GM19239 (cell line): ENCODE measurements at regions not wholly inside any gene's neighbourhood (a gene's known extent, or its start where the extent isn't known, plus 50 kb on each side); places are given as distances from the start of the nearest gene placed in this dataset.

Source experiments
- DNase-seq: peaks from one replicate; pipeline ENCODE4 v3.0.0; 2011; ENCODE audit warnings: low spot score; ENCODE audit not compliant: insufficient read length
- FAIRE-seq: peaks from 2 replicates; lab custom pipeline; 2011; peaks lifted over from hg19 to GRCh38; lab: Jason Lieb, UNC

- DNase-seq (no peak), FAIRE-seq (no peak)
These were observed 51.5 kb downstream of the IRAG1 start for GRCh38 chr11:10641912-10642697.

- DNase-seq (no peak), FAIRE-seq (peak; percentile 73)
These were observed 52.2 kb downstream of the IRAG1 start for GRCh38 chr11:10641177-10641911.

DNA sequence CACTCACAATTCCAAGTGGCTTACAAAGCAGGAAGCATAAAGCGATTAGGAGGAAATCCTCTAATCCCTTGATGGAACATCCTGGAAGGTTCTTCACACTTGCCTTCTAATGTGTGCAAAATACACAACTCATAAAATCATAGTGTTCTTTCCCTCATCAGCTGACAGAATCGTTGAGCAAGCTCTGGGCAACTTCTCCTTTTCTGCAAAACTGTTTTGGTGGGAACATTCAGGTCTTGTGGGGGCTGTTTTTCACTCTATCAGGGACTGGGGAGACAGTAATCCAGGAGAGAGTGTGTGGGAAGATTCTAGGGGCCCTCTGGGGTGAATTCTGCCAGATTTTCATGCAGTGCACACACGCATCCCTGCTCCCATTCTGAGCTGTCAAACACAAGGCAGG lies 53.2 kb downstream of the IRAG1 start:
- DNase-seq (no peak), FAIRE-seq (no peak)

DNA sequence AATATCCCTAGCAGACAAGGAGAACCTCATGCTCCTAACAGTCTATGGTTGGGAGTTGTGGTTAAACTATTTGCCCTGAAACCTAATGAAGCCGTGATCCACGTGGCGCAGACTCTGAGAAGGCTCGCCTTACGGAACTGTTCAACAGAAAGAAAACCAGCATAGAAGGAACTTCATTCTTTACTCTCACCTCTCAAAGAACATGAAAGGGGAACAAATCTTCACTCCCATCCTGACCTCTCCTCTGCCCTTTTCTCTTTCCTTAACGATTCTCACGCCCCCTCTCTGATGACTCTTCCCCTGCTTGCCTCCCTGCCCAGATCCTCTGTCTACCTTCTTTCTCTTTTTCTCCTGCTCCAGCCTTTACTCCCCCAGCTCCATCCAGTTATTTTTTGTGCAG lies 54.2 kb downstream of the IRAG1 start:
- no peak for DNase-seq
- peak; percentile 26 for FAIRE-seq

DNA sequence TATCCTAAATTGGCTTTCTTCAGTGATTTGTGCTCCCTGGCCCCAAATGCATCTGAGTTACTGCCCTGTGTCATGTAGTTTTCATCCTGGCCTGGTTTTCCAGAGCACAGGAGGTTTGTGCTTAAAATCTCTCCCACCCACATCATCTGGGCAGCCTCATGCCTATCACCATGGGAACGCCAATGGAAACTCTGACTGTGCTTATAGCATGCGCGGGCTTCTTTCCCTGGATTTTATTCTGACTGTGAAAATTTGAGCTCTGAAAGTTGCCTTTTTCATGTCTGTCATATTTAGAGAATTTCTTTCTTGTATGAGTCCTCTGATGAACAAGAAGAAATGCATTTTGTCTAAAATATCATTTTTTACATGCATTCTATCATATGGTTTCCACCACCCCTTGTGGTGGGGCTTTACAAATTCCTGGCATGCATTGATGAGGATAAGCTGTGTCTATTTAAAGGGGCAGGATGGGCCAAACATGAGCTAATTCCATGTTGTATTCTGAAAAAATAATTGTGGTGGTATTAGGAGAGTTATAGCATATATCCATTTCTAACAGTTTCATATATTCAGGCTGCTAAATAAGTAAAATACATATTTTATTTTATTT lies 55.1 kb downstream of the IRAG1 start:
- FAIRE-seq = no peak
- no peak for DNase-seq

GRCh38 chr11:10637731-10638151 lies 55.8 kb downstream of the IRAG1 start:
- FAIRE-seq (no peak), DNase-seq (no peak)

DNA sequence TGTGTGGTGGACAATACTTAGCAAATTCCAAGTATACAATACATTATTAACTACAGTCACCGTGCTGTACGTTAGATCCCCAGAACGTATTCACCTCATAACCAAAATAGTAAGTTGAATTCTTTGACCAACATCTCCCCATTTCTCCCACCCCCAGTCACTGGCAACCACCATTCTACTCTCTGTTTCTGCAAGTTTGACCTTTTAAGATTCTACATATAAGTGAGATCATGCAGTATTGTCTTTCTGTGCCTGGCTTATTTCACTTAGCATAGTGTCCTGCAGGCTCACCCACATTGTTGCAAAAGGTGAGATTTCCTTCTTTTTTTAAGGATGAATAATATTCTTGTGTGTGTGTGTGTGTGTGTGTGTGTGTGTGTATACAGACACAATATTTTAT lies 59.1 kb downstream of the IRAG1 start:
- DNase-seq (no peak), FAIRE-seq (no peak)

- DNase-seq = no peak
- FAIRE-seq = no peak
These were observed 60.3 kb downstream of the IRAG1 start for GRCh38 chr11:10633261-10633660.

- no peak for FAIRE-seq
- no peak for DNase-seq
These were observed 61.1 kb downstream of the IRAG1 start for GRCh38 chr11:10632483-10632882.

DNA sequence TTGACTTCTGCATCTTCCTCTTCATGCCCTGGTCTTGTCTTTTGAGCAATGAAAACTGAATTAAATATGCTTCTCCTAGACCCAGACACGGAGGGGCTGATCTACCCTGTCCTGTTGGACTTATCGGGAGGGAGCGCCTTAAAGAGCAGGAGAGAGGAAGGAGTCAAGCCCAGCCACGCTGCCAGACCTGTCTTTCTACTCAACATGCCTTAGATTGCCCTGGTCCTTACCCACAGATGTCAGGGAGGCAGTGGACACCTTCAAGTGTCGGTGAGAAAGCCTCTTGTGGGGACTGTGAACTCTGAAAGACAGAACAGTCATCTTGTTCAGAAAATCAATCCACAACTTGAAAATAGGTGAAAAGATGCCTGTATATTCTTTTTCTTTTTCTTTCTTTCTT lies 61.8 kb downstream of the IRAG1 start:
- no peak for FAIRE-seq
- no peak for DNase-seq

GRCh38 chr11:10629411-10630002 lies 61.0 kb upstream of the LYVE1 start:
- FAIRE-seq (no peak), DNase-seq (no peak)

DNA sequence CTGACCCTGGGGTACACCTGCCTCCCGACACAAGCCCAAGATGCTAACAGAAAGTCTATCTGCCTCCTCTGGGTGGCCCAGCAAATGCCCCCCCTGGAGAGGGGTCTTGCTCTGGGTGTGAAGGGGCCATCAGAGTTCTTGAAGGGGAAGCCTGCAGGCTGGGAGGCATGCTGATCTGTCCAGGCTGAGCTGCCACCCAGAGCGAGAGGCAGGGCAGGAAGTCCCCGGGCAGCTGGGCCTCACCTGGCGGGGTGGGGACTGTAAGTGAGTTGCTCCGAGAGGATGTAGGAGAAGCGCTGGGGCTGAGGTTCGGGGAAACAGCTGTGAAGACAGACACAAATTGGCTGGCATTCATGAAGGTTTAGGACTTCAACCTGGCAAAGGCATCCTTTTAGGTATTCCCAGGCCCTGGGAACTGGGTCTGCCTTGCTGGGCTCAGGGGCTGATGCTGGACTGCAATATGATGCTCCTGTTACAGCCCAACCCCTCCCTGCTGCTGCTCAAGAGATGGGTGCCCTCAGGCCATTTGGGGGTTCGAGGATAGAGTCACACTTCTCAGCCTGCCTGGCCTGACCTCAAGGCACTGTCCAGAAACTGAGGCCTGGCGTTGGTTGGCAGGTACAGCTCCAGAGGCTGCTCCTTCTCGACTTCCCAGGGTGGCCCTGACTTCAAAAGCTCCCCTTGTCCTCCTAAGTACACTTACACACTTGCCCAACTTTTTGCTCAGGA lies 60.2 kb upstream of the LYVE1 start:
- FAIRE-seq (no peak), DNase-seq (no peak)

DNA sequence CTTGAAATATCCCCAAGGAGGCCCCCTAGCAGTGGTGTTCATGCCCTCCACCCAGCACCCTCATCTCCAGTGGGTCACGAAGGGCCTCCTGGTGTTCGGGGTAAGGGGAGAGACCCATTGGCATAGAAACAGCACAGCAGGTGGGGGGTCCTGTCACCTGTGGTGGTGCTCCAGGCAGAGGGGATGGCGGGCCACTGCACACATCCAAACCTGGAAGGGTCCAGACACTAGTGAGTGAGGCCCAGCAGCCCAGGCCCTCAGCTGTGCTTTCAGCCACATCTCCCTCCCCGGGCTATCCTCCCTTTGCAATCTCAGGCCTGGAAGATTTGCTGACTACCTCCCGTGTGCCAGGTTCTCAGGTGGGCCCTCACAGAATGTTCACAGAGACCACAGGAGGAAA lies 59.4 kb upstream of the LYVE1 start:
- FAIRE-seq (no peak), DNase-seq (no peak)

- FAIRE-seq (no peak), DNase-seq (no peak)
These were observed 58.8 kb upstream of the LYVE1 start for GRCh38 chr11:10627291-10627690.

- DNase-seq (no peak), FAIRE-seq (no peak)
These were observed 57.5 kb upstream of the LYVE1 start for GRCh38 chr11:10625982-10626311.

DNA sequence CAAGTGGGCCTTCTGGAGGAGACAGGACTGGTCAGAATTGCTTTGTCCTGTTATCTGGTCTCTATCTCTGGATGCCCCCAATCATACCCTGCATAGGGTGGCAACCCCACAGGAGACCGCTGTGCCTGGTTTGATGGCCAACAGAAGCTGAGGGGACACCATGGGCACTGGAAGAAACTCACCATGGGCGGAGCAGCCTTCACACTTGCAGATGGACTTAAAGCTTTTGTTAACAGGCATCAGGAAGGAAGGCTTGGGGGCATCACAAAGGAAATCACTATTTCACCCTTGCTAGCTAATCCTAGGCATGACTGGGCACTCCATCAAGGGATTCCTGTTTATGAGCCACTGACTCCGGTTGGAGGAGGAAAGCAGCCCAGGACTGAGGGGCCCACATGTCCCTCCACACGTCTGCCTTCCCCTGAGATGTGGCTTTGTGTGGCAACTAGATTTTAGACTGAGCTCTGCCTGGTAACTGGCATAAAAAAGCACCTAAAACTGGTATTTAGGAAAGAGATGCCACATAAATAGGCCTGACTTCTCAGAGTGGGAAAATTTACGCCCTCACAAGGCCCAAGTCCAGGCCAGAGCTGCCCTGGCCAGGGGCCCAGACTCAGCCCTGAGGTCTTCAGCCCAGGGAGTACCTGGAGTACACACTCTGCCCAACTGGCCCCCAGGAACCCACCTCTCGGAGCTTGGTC lies 57.0 kb upstream of the LYVE1 start:
- no peak for FAIRE-seq
- DNase-seq = no peak

DNA sequence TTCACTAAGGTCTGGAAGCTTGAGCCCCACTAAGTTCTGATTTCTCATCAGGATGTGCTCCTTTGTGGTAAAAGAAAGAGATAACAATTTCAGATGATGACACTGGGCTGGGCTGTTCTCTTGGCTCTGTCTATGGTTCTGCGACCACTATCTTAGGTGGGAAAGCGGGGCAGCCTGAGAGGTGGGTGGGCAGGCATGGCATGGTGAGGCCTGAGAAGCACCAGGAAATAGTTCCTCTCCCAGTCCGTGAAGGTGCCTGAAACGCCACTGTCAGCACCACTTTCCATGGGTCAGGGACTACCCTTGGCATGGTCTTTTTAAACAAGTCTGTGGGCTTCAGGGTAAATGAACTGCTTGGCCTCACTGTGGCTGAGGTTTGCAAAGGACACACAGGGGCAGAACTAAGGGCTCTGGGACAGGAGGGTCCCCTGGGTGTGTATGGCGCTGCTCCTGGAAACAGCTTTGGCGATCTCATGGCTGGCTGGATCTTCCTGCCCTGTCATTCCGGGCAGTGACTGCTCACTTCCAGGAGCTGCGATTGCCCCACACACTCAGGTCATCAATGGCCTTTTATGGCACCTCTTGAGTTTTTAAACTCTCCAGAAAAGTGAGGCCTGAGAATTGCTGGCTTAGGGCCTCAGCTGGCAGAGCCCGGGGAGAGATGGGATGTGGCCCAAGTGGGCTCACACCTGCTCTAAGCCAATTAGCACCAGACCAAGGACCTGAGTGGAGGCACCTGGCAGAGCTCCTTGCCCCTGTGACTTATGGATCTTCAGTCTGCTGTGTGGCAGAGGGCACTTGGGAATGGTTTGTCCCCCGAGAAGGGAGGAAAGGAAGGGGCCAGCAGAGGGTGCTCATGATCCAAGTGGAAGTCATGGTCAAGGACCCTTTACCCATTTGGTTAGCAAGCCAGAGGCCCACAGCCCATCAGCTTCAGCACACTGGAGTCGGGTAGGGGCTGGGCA lies 55.6 kb upstream of the LYVE1 start:
- FAIRE-seq (no peak), DNase-seq (no peak)

GRCh38 chr11:10622957-10623791 lies 54.7 kb upstream of the LYVE1 start:
- DNase-seq (no peak), FAIRE-seq (peak; percentile 11)
